HL-60 (cell line): ENCODE measurements at regions not wholly inside any gene's neighbourhood (a gene's known extent, or its start where the extent isn't known, plus 50 kb on each side); places are given as distances from the start of the nearest gene placed in this dataset.

Source experiments
- DNase-seq, 2 experiments: peaks; one replicate each; pipeline ENCODE4 v3.0.0-alpha.2; 2010 to 2020; ENCODE audit warnings: low read depth in 1 of 2, low spot score in 1 of 2
- H3K27ac ChIP-seq: fragments of 250-450 bp; sonication (Bioruptor Pico); replicated peaks from 2 replicates; pipeline ENCODE4 v1.5.1; 2020; ENCODE audit warnings: mild to moderate bottlenecking, moderate library complexity
- H3K27me3 ChIP-seq: fragments of 250-450 bp; sonication (Bioruptor Pico); 2 replicates; pipeline ENCODE4 v1.5.1; 2021; ENCODE audit warnings: mild to moderate bottlenecking, moderate library complexity; ENCODE audit not compliant: insufficient read depth, poor library complexity, severe bottlenecking
- H3K4me3 ChIP-seq: replicated peaks from 2 replicates; pipeline ENCODE4 v1.5.1; 2011; ENCODE audit warnings: mild to moderate bottlenecking, control low read depth, low read length; ENCODE audit not compliant: insufficient read depth
- CTCF ChIP-seq: IDR thresholded peaks from one replicate; pipeline ENCODE4 v1.5.1; 2011; ENCODE audit warnings: low read length, control low read depth, inconsistent platforms; ENCODE audit not compliant: insufficient read depth
- GABPA ChIP-seq: IDR thresholded peaks from 2 replicates; pipeline ENCODE4 v1.6.1; 2012; ENCODE audit warnings: low read depth
- POLR2AphosphoS5 ChIP-seq: IDR thresholded peaks from 2 replicates; pipeline ENCODE4 v1.6.1; 2012; ENCODE audit warnings: low read depth
- REST ChIP-seq: IDR thresholded peaks from 2 replicates; pipeline ENCODE4 v1.6.1; 2012; ENCODE audit warnings: low read depth; ENCODE audit not compliant: insufficient replicate concordance
- SPI1 ChIP-seq: IDR thresholded peaks from 2 replicates; pipeline ENCODE4 v1.6.1; 2012; ENCODE audit warnings: low read depth, mild to moderate bottlenecking, borderline replicate concordance

- Histone ChIP-seq H3K27me3 (no peaks in the 10 kb centered on the region), H3K4me3 (no peak overlapping the region), H3K27ac (no peak overlapping the region)
- no peak for TF ChIP-seq POLR2AphosphoS5
- TF ChIP-seq REST = no peak
- no peak for TF ChIP-seq GABPA
- TF ChIP-seq SPI1 = no peak
- TF ChIP-seq CTCF = no peak
- DNase-seq = no peak
Measured at GRCh38 chr10:65805993-65806392, 1119.8 kb upstream of the LRRTM3 start.

- no peak for TF ChIP-seq GABPA
- TF ChIP-seq REST = no peak
- TF ChIP-seq CTCF = no peak
- no peak for TF ChIP-seq SPI1
- TF ChIP-seq POLR2AphosphoS5 = no peak
- Histone ChIP-seq H3K27me3 (no peaks in the 10 kb centered on the region), H3K27ac (no peak overlapping the region), H3K4me3 (no peak overlapping the region)
- no peak for DNase-seq
Measured at GRCh38 chr10:65808687-65809333, 1117.0 kb upstream of the LRRTM3 start.

GRCh38 chr10:65811931-65812525 is 1113.8 kb upstream of the LRRTM3 start:
- Histone ChIP-seq H3K27ac (no peak overlapping the region), H3K4me3 (no peak overlapping the region), H3K27me3 (no peaks in the 10 kb centered on the region)
- TF ChIP-seq CTCF = no peak
- no peak for TF ChIP-seq POLR2AphosphoS5
- no peak for TF ChIP-seq GABPA
- no peak for TF ChIP-seq REST
- no peak for TF ChIP-seq SPI1
- DNase-seq = no peak
